ENCODE measurements at regions not wholly inside any gene's neighbourhood (a gene's known extent, or its start where the extent isn't known, plus 50 kb on each side); places are given as distances from the start of the nearest gene placed in this dataset.

DNA sequence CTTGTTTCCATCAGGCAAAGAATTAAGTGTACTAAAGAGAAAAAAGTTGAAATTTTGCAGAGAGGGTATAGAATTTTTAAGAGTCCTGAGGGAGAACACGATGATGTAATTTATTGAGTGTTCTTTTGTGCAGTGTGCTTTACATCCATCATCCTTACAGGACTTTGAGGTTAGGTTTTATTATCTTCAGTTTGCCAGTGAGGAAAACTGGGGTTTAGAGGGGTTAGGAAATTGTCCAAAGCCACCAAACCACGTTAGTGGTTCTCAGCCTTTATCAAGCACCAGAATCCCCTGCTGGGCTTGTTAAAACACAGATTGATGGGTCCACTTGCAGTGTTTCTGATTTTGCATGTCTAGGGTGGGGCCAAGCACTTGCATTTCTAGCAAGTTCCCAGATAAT lies 277.5 kb downstream of the KCNS3 start:
- TF ChIP-seq, protein P1, sequence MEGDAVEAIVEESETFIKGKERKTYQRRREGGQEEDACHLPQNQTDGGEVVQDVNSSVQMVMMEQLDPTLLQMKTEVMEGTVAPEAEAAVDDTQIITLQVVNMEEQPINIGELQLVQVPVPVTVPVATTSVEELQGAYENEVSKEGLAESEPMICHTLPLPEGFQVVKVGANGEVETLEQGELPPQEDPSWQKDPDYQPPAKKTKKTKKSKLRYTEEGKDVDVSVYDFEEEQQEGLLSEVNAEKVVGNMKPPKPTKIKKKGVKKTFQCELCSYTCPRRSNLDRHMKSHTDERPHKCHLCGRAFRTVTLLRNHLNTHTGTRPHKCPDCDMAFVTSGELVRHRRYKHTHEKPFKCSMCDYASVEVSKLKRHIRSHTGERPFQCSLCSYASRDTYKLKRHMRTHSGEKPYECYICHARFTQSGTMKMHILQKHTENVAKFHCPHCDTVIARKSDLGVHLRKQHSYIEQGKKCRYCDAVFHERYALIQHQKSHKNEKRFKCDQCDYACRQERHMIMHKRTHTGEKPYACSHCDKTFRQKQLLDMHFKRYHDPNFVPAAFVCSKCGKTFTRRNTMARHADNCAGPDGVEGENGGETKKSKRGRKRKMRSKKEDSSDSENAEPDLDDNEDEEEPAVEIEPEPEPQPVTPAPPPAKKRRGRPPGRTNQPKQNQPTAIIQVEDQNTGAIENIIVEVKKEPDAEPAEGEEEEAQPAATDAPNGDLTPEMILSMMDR (IDR thresholded peaks at IDR 0.05; ENCODE audit: low read depth, low read length), result no peak
- H3K4me3 ChIP-seq (ENCODE audit: low read depth, low read length), result no peak overlapping the region

DNA sequence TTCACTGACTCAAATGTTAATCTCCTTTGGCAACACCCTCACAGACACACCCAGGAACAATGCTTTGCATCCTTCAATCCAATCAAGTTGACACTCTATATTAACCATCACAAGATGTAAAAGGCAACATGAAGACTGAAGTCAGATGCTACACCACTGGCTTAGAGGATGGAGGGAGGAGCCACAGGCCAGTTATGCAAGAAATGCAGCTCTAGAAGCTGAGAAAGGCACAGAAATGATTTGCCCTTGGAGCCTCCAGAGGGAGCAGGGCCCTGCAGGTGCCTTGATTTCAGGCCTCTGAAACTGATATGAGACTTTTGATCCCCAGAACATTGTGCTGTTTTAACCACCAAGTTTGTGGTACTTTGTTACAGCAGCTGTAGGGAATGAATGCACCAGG lies 276.3 kb downstream of the KCNS3 start:
- H3K4me3 ChIP-seq (ENCODE audit: low read depth, low read length), result no peak overlapping the region

DNA sequence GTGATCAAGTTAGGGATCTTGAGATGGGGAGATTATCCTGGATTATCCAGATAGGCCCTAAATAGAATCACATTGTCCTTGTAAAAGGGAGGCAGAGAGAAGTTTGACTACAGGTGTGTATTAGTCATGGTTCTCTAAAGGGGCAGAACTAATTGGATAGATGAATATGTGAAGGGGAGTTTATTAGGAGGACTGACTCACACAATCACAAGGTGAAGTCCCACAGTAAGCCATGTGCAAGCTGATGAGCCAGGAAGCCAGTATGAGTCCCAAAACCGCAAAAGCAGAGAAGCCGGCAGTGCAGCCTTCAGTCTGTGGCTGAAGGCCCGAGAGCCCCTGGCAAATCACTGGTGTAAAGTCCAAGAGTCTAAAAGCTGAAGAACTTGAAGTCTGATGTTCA lies 275.8 kb downstream of the KCNS3 start:
- no peak overlapping the region for H3K4me3 ChIP-seq (ENCODE audit: low read depth, low read length)
- TF ChIP-seq, protein P1 (IDR thresholded peaks at IDR 0.05; ENCODE audit: low read depth, low read length), result no peak

More for the DNA sequence above, 276.3 kb downstream of the KCNS3 start:
- TF ChIP-seq, protein P1 (IDR thresholded peaks at IDR 0.05; ENCODE audit: low read depth, low read length), result no peak

DNA sequence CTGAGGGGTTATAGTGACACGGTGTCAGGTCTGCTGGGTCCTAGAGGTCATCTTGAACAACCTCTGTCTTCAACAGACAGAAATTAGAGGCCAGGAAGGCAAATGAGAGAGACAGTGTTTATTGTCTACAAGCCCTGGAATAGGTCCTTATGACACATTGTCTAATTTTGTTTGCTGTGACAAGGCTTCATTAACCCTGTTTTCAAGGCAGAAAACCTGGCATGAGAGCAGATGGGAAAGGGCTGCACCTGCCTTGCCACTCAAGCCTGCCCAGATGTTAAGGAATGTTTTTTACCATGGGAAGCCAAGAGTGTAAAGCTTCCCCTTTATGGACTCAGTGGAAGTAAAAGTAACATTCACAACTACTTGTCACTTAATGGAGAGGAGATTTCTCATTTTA lies 275.3 kb downstream of the KCNS3 start:
- no peak overlapping the region for H3K4me3 ChIP-seq (ENCODE audit: low read depth, low read length)
- TF ChIP-seq, protein P1 (IDR thresholded peaks at IDR 0.05; ENCODE audit: low read depth, low read length), result no peak

DNA sequence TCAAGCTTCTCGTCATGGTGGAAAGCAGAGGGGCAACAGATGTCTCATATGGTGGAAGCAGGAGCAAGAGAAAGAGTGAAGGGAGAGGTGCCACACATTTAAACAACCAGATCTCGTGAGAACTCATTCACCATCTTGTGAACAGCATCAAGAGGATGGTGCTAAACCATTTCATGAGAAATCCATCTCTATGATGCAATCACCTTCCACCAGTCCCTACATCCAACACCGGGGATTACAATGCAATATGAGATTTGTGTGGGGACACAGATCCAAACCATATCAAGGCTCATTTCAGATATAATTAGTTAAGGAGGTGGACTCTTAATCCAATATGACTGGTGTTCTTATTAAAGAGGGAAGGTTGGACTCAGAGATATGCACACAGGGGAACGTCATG lies 272.8 kb downstream of the KCNS3 start:
- H3K4me3 ChIP-seq (ENCODE audit: low read depth, low read length), result no peak overlapping the region
- TF ChIP-seq, protein P1 (IDR thresholded peaks at IDR 0.05; ENCODE audit: low read depth, low read length), result no peak

DNA sequence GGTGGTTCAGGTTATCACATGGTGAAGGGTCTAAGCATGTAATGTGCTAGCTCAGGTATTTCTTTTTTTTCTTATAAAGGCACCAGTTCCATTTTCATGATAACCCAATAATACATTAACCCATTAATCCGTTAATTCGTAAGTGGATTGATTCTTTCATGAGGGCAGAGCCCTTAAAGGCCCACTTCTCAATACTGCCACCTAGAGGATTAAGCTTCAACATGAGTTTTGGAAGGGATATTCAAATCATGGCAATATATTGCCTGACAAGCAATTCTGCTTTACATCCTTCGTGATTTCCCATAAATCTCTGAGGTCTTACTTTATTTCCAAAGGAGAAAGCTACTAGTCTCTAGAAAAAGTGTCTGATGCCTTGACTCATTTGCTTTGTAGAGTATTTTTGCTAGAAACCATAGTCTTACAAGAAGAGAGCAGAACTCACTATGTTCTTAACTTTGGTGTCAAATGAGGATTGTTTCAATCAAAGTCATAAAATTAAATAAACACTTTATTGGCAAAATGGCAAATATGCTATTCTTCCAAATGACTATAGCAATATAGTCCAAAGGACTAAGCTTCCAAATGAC lies 271.3 kb downstream of the KCNS3 start:
- TF ChIP-seq, protein P1 (IDR thresholded peaks at IDR 0.05; ENCODE audit: low read depth, low read length), result peak; percentile 64
- no peak overlapping the region for H3K4me3 ChIP-seq (ENCODE audit: low read depth, low read length)

DNA sequence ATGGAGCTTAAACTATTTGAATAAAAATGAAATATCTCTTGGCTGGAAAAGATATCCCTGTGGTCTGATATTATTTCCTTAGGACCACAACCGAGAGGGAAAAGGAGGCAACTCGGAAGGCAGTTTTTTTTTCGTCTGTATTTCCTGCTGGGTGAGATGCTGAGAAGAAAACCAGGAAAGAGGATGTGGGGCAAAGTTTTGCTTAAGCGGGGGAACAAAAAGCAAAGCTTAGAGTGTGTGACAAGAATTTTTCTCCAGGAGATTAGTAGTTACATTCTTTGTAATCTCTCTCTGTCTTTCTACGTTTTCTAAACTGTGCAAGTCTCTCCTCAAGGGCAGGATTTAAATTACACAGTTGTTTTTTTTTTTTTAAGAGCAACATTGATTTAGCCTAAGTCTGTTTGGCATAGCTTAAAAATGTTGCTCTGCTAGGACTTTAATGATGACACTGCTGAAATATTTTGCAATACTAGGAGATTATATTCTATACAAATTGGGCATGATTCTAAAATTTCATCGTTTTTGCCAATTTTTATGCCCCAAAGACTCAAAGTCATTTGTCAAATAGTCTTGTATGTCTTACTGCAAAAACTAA lies 258.5 kb downstream of the KCNS3 start:
- H3K4me3 ChIP-seq (ENCODE audit: low read depth, low read length), result no peak overlapping the region
- TF ChIP-seq, protein P1 (IDR thresholded peaks at IDR 0.05; ENCODE audit: low read depth, low read length), result no peak
